ENCODE measurements at regions not wholly inside any gene's neighbourhood (a gene's known extent, or its start where the extent isn't known, plus 50 kb on each side); places are given as distances from the start of the nearest gene placed in this dataset.

GRCh38 chr4:119743644-119744043 is 115.0 kb upstream of the PDE5A start:
- H3K9ac ChIP-seq (ENCODE audit: low read depth, low read length), result no peak overlapping the region
- no peaks in the 10 kb centered on the region for H3K4me1 ChIP-seq (ENCODE audit: insufficient read depth, low read length)
- H3K9me3 ChIP-seq (ENCODE audit: insufficient read depth, low read depth, low read length), result no peaks in the 10 kb centered on the region
- H3K4me3 ChIP-seq (ENCODE audit: low read length), result no peak overlapping the region
- no peaks in the 10 kb centered on the region for H3K27me3 ChIP-seq (ENCODE audit: insufficient read depth, low read length)
- H3K27ac ChIP-seq (ENCODE audit: low read length), result no peak overlapping the region
- no peaks in the 10 kb centered on the region for H3K36me3 ChIP-seq (ENCODE audit: insufficient read depth, low read depth, low read length)

DNA sequence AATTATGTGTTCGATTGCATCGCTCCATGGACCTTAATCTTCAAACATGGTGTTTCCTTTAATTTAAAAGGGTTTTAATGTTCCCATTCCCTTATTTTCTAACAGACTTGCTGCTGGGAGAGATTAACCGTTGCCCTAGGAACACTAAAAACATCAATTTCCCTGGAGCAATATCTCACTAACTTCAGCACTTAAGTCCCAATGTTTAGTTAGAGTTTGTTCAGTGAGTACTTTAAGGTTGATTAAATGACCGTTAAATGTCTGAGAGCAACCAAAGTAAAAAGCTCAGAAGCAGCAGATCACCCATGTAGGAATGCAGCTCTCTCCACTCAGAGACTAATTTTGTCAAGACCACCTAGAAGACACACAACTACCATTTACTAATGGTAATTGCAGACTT is 111.2 kb upstream of the PDE5A start:
- no peak overlapping the region for H3K27ac ChIP-seq (ENCODE audit: low read length)
- no peaks in the 10 kb centered on the region for H3K4me1 ChIP-seq (ENCODE audit: insufficient read depth, low read length)
- no peak overlapping the region for H3K4me3 ChIP-seq (ENCODE audit: low read length)
- no peaks in the 10 kb centered on the region for H3K36me3 ChIP-seq (ENCODE audit: insufficient read depth, low read depth, low read length)
- H3K9me3 ChIP-seq (ENCODE audit: insufficient read depth, low read depth, low read length), result no peaks in the 10 kb centered on the region
- H3K27me3 ChIP-seq (ENCODE audit: insufficient read depth, low read length), result no peaks in the 10 kb centered on the region
- H3K9ac ChIP-seq (ENCODE audit: low read depth, low read length), result no peak overlapping the region

- H3K9me3 ChIP-seq (ENCODE audit: insufficient read depth, low read depth, low read length), result no peaks in the 10 kb centered on the region
- no peaks in the 10 kb centered on the region for H3K4me1 ChIP-seq (ENCODE audit: insufficient read depth, low read length)
- H3K9ac ChIP-seq (ENCODE audit: low read depth, low read length), result no peak overlapping the region
- H3K27ac ChIP-seq (ENCODE audit: low read length), result no peak overlapping the region
- H3K36me3 ChIP-seq (ENCODE audit: insufficient read depth, low read depth, low read length), result no peaks in the 10 kb centered on the region
- H3K27me3 ChIP-seq (ENCODE audit: insufficient read depth, low read length), result no peaks in the 10 kb centered on the region
- H3K4me3 ChIP-seq (ENCODE audit: low read length), result no peak overlapping the region
Observed at GRCh38 chr4:119738901-119739300, 110.3 kb upstream of the PDE5A start.

DNA sequence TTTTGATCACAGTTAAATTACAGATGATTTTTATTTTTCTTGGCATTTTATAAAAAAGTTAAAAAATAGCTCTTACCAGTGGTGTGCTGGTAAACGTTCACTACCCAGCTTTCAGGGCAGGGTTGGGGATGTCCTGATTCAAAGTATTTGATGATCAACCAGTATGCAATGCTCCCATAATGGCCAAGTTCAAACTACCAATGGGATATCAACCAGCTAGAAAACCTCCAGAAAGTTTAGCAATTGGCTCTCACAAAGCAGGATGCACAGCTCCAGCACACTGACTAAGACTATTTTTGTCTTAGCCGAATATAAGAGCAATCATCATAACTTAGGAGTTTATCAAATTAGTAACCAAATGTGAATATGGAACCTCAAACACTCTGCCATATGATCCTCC is 108.0 kb upstream of the PDE5A start:
- Histone ChIP-seq H3K4me3 (ENCODE audit: low read length) (no peak overlapping the region), H3K27me3 (ENCODE audit: insufficient read depth, low read length) (no peaks in the 10 kb centered on the region), H3K9ac (ENCODE audit: low read depth, low read length) (no peak overlapping the region), H3K27ac (ENCODE audit: low read length) (no peak overlapping the region), H3K36me3 (ENCODE audit: insufficient read depth, low read depth, low read length) (no peaks in the 10 kb centered on the region), H3K4me1 (ENCODE audit: insufficient read depth, low read length) (no peaks in the 10 kb centered on the region), H3K9me3 (ENCODE audit: insufficient read depth, low read depth, low read length) (no peaks in the 10 kb centered on the region)

GRCh38 chr4:119735165-119735651 is 106.6 kb upstream of the PDE5A start:
- H3K4me1 ChIP-seq (ENCODE audit: insufficient read depth, low read length), result peaks cover 4% of the 10 kb centered on the region; the same call in 1 of the 2 replicates
- H3K36me3 ChIP-seq (ENCODE audit: insufficient read depth, low read depth, low read length), result no peaks in the 10 kb centered on the region
- H3K27me3 ChIP-seq (ENCODE audit: insufficient read depth, low read length), result no peaks in the 10 kb centered on the region
- H3K9me3 ChIP-seq (ENCODE audit: insufficient read depth, low read depth, low read length), result no peaks in the 10 kb centered on the region
- H3K9ac ChIP-seq (ENCODE audit: low read depth, low read length), result no peak overlapping the region
- no peak overlapping the region for H3K27ac ChIP-seq (ENCODE audit: low read length)
- H3K4me3 ChIP-seq (ENCODE audit: low read length), result no peak overlapping the region

- Histone ChIP-seq H3K27ac (ENCODE audit: low read length) (no peak overlapping the region), H3K36me3 (ENCODE audit: insufficient read depth, low read depth, low read length) (no peaks in the 10 kb centered on the region)
Observed at GRCh38 chr4:119733431-119733830, 104.8 kb upstream of the PDE5A start.

GRCh38 chr4:119731778-119732177 is 103.2 kb upstream of the PDE5A start:
- Histone ChIP-seq H3K9ac (ENCODE audit: low read depth, low read length) (no peak overlapping the region), H3K4me1 (ENCODE audit: insufficient read depth, low read length) (peaks cover 4% of the 10 kb centered on the region; the same call in 1 of the 2 replicates), H3K36me3 (ENCODE audit: insufficient read depth, low read depth, low read length) (no peaks in the 10 kb centered on the region), H3K27ac (ENCODE audit: low read length) (no peak overlapping the region), H3K9me3 (ENCODE audit: insufficient read depth, low read depth, low read length) (no peaks in the 10 kb centered on the region), H3K27me3 (ENCODE audit: insufficient read depth, low read length) (no peaks in the 10 kb centered on the region), H3K4me3 (ENCODE audit: low read length) (no peak overlapping the region)

More at GRCh38 chr4:119733431-119733830, 104.8 kb upstream of the PDE5A start:
- no peaks in the 10 kb centered on the region for H3K9me3 ChIP-seq (ENCODE audit: insufficient read depth, low read depth, low read length)
- H3K27me3 ChIP-seq (ENCODE audit: insufficient read depth, low read length), result no peaks in the 10 kb centered on the region
- H3K4me1 ChIP-seq (ENCODE audit: insufficient read depth, low read length), result peaks cover 4% of the 10 kb centered on the region; the same call in 1 of the 2 replicates
- H3K9ac ChIP-seq (ENCODE audit: low read depth, low read length), result no peak overlapping the region
- no peak overlapping the region for H3K4me3 ChIP-seq (ENCODE audit: low read length)

DNA sequence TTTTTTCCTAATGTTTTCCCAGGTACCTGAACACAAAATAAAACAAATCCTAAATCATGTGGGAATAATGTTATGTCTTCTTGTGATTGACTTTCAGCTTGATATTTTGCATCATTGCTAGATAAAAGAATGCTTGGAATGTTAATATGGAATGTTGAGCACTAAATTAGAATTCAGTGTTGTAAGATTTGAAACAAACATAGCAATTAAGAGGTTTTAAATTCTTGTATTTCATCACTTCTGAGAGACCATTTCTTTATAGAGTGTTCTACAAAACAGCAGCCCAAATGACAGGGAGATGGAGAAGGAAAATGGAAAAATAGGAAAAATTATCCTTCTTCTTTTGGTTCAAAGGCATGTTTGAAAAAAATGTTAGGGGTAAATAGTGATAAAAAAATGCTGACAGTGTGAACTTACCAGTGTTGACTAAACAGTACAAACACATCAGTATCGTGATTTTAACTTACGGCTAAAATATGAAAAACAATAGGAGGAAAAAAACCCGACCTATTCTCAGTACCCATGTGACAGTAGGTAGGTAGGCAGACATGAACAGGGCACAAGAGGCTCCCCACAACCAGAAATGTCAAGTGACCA is 102.6 kb upstream of the PDE5A start:
- Histone ChIP-seq H3K9ac (ENCODE audit: low read depth, low read length) (no peak overlapping the region), H3K9me3 (ENCODE audit: insufficient read depth, low read depth, low read length) (no peaks in the 10 kb centered on the region), H3K27me3 (ENCODE audit: insufficient read depth, low read length) (no peaks in the 10 kb centered on the region), H3K27ac (ENCODE audit: low read length) (no peak overlapping the region), H3K36me3 (ENCODE audit: insufficient read depth, low read depth, low read length) (no peaks in the 10 kb centered on the region), H3K4me3 (ENCODE audit: low read length) (no peak overlapping the region), H3K4me1 (ENCODE audit: insufficient read depth, low read length) (peaks cover 5% of the 10 kb centered on the region; the same call in 1 of the 2 replicates)

GRCh38 chr4:119730671-119730950 is 102.0 kb upstream of the PDE5A start:
- Histone ChIP-seq H3K9ac (ENCODE audit: low read depth, low read length) (no peak overlapping the region), H3K27me3 (ENCODE audit: insufficient read depth, low read length) (no peaks in the 10 kb centered on the region), H3K4me1 (ENCODE audit: insufficient read depth, low read length) (peaks cover 11% of the 10 kb centered on the region; the same call in 1 of the 2 replicates), H3K9me3 (ENCODE audit: insufficient read depth, low read depth, low read length) (no peaks in the 10 kb centered on the region), H3K4me3 (ENCODE audit: low read length) (no peak overlapping the region), H3K36me3 (ENCODE audit: insufficient read depth, low read depth, low read length) (no peaks in the 10 kb centered on the region), H3K27ac (ENCODE audit: low read length) (no peak overlapping the region)

DNA sequence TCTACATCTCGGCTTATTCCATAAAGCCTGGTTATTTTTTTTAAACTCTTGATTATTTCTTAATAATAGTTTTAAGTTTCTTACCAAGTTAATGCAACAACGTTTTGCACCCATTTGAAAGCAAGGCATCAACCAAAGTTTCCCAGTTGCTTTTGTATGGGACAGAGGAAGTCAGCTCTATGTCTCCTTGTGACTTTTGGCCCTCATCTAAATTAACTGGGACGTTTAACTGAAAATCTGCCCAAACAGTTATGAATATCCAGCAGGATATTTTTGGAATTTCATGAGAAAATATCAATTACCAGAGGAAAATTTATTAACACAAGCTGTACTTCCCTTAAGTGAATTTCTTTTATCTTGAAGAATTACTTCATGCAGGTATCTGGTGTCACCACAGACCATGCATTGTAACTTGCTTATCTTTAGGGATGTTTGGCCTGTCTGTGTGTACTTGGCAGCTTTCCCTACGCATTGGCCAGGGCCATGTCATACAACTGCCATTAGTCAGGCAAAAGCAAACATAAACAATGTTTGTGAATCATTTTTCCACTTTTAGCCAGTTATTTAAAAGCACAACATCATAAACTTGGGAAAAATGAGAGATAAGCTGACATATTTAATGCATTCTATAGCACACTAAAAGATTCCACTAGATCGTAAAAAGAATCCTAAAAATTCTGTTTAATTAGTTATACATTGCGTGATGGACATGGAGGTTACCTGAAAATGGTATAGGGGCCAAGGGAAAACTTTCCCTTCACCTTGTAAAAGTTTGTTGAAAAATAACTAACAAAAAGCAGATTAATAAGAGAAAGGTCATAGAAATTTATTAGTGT is 101.4 kb upstream of the PDE5A start:
- no peak overlapping the region for H3K4me3 ChIP-seq (ENCODE audit: low read length)
- no peak overlapping the region for H3K27ac ChIP-seq (ENCODE audit: low read length)
- H3K27me3 ChIP-seq (ENCODE audit: insufficient read depth, low read length), result no peaks in the 10 kb centered on the region
- no peaks in the 10 kb centered on the region for H3K9me3 ChIP-seq (ENCODE audit: insufficient read depth, low read depth, low read length)
- H3K9ac ChIP-seq (ENCODE audit: low read depth, low read length), result no peak overlapping the region
- no peaks in the 10 kb centered on the region for H3K36me3 ChIP-seq (ENCODE audit: insufficient read depth, low read depth, low read length)
- H3K4me1 ChIP-seq (ENCODE audit: insufficient read depth, low read length), result peaks cover 16% of the 10 kb centered on the region; the same call in 1 of the 2 replicates

GRCh38 chr4:119728692-119729593 is 100.3 kb upstream of the PDE5A start:
- H3K9ac ChIP-seq (ENCODE audit: low read depth, low read length), result no peak overlapping the region
- peaks cover 18% of the 10 kb centered on the region; the same call in 1 of the 2 replicates for H3K4me1 ChIP-seq (ENCODE audit: insufficient read depth, low read length)
- H3K27ac ChIP-seq (ENCODE audit: low read length), result no peak overlapping the region
- no peaks in the 10 kb centered on the region for H3K27me3 ChIP-seq (ENCODE audit: insufficient read depth, low read length)
- no peaks in the 10 kb centered on the region for H3K36me3 ChIP-seq (ENCODE audit: insufficient read depth, low read depth, low read length)
- H3K9me3 ChIP-seq (ENCODE audit: insufficient read depth, low read depth, low read length), result no peaks in the 10 kb centered on the region
- no peak overlapping the region for H3K4me3 ChIP-seq (ENCODE audit: low read length)

Measured in iPS-20b (cell line).